Ovary (tissue), 7 donors: ENCODE measurements at regions not wholly inside any gene's neighbourhood (a gene's known extent, or its start where the extent isn't known, plus 50 kb on each side); places are given as distances from the start of the nearest gene placed in this dataset.

Experiments used
- DNase-seq, 5 donors: peaks; one replicate each; pipeline ENCODE4 v3.0.0-alpha.2; 2019 to 2020
- H3K27ac ChIP-seq, 2 donors: fragments of 200-600 bp; one replicate each; pipeline versions ENCODE4 v1.5.1 to v1.8.0; 2019 to 2022
- H3K27me3 ChIP-seq: fragments of 200-600 bp; one replicate; pipeline ENCODE4 v1.8.0; 2022
- H3K36me3 ChIP-seq: fragments of 200-600 bp; sonication (generic); one replicate; pipeline ENCODE4 v1.5.1; 2019
- H3K4me1 ChIP-seq: one replicate; pipeline ENCODE4 v1.8.1; 2013; ENCODE audit warnings: mild to moderate bottlenecking, moderate library complexity; ENCODE audit not compliant: insufficient read depth
- H3K4me3 ChIP-seq: fragments of 200-600 bp; sonication (generic); one replicate; pipeline ENCODE4 v1.5.1; 2017
- H3K9me3 ChIP-seq, 2 donors: fragments of 200-600 bp in 1 of 2; sonication (generic) in 1 of 2; one replicate each; pipeline versions ENCODE4 v1.5.1 to v1.8.1; 2013 to 2019; ENCODE audit warnings: mild to moderate bottlenecking in 1 of 2, moderate library complexity in 1 of 2
- EP300 ChIP-seq: sonication (generic); formaldehyde crosslinking; IDR thresholded peaks from one replicate; pipeline ENCODE4 v1.6.1; 2017; ENCODE audit warnings: antibody characterized with exemption
- POLR2A ChIP-seq: fragments of 450-650 bp; IDR thresholded peaks from one replicate; pipeline ENCODE4 v1.6.1; 2017; ENCODE audit warnings: antibody characterized with exemption, mild to moderate bottlenecking, moderate library complexity
- WGBS, 3 donors: extraction: QIAGEN DNeasy Blood & Tissue Kit in 1 of 3; methylation state at CpG; one replicate each; pipeline versions ENCODE4 v1.1.5 to v1.1.7; 2013 to 2017; 5-methylcytosine and 5-hydroxymethylcytosine counted together
- intact Hi-C, 4 donors: fragments of 100-400 bp; cut with DNase I; formaldehyde crosslinking; loops; one replicate each; pipeline versions ENCODE4 v1.11.0 to v1.15.1; 2022 to 2023
- TF ChIP-seq, protein P1 (sequence below), 3 donors: fragments of 450-650 bp in 2 of 3; fragments of 200-600 bp in 1 of 3; IDR thresholded peaks; one replicate each; pipeline versions ENCODE4 v1.5.1 to v1.8.0; 2016 to 2022; ENCODE audit warnings: antibody characterized with exemption in 3 of 3, mild to moderate bottlenecking in 1 of 3
- donor health status: DM: no; HTN: no; CAD: no; lungs with moderate emphysema.
- donor health status: DM: no; HTN: no; CAD: no.
- donor health status: Bipolar disorder and iron deficiency.
- donor health status: DM: no; HTN: no; CAD: no.
- donor health status: DM: yes; HTN: yes; CAD: no.

- no peaks in the 10 kb centered on the region for H3K27me3 ChIP-seq
- H3K27ac ChIP-seq: no peak overlapping the region
- WGBS, 3 donors: 47 to 59% (median 48%) methylated on average over 2 of the region's 2 CpGs
- H3K9me3 ChIP-seq: no peaks in the 10 kb centered on the region
- TF ChIP-seq, protein P1, sequence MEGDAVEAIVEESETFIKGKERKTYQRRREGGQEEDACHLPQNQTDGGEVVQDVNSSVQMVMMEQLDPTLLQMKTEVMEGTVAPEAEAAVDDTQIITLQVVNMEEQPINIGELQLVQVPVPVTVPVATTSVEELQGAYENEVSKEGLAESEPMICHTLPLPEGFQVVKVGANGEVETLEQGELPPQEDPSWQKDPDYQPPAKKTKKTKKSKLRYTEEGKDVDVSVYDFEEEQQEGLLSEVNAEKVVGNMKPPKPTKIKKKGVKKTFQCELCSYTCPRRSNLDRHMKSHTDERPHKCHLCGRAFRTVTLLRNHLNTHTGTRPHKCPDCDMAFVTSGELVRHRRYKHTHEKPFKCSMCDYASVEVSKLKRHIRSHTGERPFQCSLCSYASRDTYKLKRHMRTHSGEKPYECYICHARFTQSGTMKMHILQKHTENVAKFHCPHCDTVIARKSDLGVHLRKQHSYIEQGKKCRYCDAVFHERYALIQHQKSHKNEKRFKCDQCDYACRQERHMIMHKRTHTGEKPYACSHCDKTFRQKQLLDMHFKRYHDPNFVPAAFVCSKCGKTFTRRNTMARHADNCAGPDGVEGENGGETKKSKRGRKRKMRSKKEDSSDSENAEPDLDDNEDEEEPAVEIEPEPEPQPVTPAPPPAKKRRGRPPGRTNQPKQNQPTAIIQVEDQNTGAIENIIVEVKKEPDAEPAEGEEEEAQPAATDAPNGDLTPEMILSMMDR (IDR thresholded peaks at IDR 0.05): no peak
- TF ChIP-seq EP300: no peak
- no peak for TF ChIP-seq POLR2A
- no peak overlapping the region for H3K4me3 ChIP-seq
- H3K36me3 ChIP-seq: no peaks in the 10 kb centered on the region
- no peak for DNase-seq
- H3K4me1 ChIP-seq: no peaks in the 10 kb centered on the region
- intact Hi-C loops: loop anchor here in 1 of 4 donors (1.0 kb wide), 1 partner anchor 32 kb away; no protein-coding TSS in a partner anchor
Observed at GRCh38 chr2:163247847-163248220, 409.3 kb upstream of the KCNH7 start.

DNA sequence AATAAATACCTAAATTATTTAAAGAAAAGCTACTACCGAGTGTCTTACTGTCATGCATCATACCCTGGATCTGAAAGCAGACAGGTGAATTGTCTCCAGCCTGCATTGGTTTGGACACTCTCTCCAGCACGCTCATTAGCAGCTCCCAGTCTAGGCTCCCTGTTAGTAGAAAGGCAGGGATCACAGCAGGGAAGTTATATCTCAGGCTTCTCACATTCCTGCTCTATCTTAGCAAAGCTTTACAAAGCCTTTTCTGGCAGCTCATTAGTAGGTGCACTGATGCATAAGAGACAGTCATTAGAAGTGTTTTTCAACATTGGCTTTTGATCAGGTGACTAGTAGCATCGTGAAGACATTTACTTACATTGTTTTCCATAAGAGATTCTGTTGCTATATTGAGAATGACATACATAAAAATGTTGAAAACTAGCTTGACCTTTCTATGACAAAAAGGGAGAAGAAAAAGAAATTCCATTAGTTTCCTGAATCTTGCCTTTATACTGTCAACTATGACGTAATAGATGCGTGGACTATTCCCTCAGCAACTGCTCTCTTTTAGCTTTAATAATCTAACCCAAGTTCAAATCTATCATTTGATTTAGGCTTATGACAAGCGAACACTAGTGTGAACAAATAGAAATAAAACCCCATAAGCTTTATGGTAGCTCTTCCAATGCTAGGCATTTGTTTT is 408.7 kb upstream of the KCNH7 start:
- Histone ChIP-seq H3K9me3 (no peaks in the 10 kb centered on the region), H3K27ac (no peak overlapping the region), H3K4me3 (no peak overlapping the region), H3K4me1 (no peaks in the 10 kb centered on the region), H3K36me3 (no peaks in the 10 kb centered on the region), H3K27me3 (no peaks in the 10 kb centered on the region)
- intact Hi-C loops: no loop called here
- WGBS, 3 donors: 71 to 76% (median 73%) methylated on average over 6 of the region's 6 CpGs
- no peak for DNase-seq
- TF ChIP-seq, protein P1 (IDR thresholded peaks at IDR 0.05): no peak
- TF ChIP-seq EP300 (no peak), POLR2A (no peak)

DNA sequence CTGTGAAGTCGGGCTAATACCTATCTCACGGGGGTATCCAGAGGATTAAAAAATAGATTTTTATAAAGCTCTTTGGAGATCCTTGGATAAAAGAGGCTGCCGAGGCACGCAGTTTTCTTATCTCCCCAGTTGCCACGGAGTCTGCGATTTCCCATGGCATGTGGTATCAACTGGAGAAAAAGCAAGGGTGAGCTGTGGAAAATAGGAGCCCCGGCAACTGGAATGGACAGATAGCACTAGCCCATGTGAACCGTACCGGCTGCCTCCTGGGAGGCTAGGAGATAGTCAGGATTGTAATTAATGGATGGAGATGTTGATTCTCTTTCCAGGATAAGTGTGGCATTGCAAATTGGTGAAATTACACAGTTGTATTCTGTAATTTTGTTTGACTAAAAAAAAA is 407.6 kb upstream of the KCNH7 start:
- Histone ChIP-seq H3K4me1 (no peaks in the 10 kb centered on the region), H3K9me3 (no peaks in the 10 kb centered on the region), H3K27me3 (no peaks in the 10 kb centered on the region), H3K27ac (no peak overlapping the region), H3K4me3 (no peak overlapping the region), H3K36me3 (no peaks in the 10 kb centered on the region)
- no peak for TF ChIP-seq POLR2A
- TF ChIP-seq, protein P1 (IDR thresholded peaks at IDR 0.05): no peak
- TF ChIP-seq EP300: no peak
- DNase-seq: no peak
- intact Hi-C loops: no loop called here
- 82 to 92% (median 85%) methylated on average over 9 of the region's 9 CpGs for WGBS, 3 donors

DNA sequence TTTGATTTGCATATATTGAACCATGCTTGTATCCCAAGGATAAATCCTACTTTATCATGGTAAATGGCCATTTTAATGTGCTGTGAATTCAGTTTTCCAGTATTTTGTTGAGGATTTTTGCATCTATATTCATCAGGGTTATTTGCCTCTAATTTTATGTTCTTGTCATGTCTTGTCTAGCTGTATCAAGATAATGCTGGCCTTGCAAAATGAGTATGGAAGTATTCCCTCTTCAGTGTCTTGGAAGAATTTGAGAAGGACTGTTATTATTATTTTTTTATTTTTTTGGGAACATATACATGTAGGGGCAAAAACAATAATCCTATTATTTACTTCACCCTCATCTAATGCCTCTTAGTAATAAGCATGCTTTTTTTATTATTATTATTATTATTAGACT is 398.0 kb upstream of the KCNH7 start:
- Histone ChIP-seq H3K4me1 (no peaks in the 10 kb centered on the region), H3K4me3 (no peak overlapping the region), H3K9me3 (no peaks in the 10 kb centered on the region), H3K36me3 (no peaks in the 10 kb centered on the region), H3K27ac (no peak overlapping the region), H3K27me3 (no peaks in the 10 kb centered on the region)
- intact Hi-C loops: no loop called here
- TF ChIP-seq, protein P1 (IDR thresholded peaks at IDR 0.05): no peak
- TF ChIP-seq POLR2A (no peak), EP300 (no peak)
- DNase-seq: no peak
